HT1080 (cell line): ENCODE measurements at regions not wholly inside any gene's neighbourhood (a gene's known extent, or its start where the extent isn't known, plus 50 kb on each side); places are given as distances from the start of the nearest gene placed in this dataset.
A peak's percentile ranks its signal among the peaks of the same experiment; 100 is the strongest.

Experiments
- DNase-seq: peaks from one replicate; pipeline ENCODE4 v3.0.0-alpha.2; 2015; ENCODE audit warnings: low read depth

DNA sequence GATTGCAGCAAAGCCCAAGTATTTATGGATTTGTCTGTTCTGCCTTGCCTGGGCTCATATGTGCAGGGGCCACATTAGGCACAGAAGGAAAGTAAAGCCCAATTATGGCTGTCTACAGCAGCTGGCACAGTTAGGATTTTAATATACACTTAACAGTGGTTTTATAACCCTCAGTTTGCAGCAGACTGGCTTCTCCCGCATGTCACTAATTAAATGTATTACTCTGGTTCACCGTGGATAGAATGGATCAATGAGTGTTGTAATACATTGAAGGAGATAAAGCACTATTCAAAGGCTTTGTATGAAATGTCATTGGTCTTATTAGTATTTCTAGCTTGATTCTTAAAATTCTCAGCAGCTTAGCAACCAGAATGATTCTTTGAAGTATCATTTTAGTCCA, 320.2 kb downstream of the KCNS3 start:
- DNase-seq, result no peak

DNA sequence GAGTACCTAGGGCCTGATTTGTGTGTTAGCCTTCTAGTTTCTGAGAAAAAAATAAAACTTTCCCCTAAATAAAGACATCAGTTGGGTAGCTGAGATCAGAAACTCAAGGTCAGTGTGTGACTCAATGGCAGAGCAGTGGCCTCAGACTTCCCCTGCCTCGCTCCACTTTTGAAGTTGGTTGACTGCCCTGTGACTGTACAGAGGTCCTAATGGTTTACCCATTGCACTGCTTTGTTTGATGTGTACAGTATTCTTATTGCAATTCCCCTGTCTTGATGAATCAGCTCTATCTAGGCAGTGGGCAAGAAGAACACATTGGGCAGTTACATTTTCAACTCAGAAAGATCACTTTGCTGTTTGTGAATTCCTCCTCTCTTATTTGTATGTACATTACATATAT, 315.7 kb downstream of the KCNS3 start:
- peak; percentile 8 for DNase-seq

DNA sequence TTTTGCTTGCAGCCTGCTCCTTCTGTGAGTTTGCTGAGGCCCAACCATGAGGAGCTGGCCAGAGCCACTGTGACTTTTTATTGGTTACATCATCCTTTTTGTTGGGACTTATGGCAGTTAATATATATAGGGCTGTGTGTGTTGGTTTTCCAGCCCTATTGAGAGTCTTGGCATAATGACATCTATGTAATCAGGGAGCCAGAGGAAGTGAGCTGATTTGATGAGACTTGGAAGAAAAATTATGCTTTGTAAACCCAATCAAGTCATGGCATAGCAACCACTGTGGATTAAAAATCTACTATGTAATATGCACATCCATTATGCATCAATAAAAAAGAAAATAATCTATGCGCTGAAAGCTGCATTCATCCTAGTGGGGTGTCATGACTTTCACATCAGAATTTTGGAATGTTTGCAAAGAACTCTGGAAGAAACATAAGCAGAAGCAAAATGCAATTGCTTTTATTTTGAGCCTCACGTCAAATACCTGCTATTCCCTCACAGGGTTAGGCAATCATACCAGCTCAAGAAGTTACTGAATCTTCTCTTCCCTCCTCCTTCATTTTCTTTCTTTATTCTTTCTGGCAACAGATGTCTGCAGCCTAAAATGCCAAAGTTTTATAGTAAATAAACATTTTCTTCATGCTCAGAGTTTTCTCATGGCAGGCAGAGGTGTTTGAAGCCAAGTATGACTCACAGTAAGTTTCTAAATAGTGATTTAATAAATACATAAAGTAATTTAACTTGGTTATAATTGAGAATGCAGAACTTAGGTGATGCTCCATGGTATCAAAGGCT, 308.5 kb downstream of the KCNS3 start:
- DNase-seq, result no peak

DNA sequence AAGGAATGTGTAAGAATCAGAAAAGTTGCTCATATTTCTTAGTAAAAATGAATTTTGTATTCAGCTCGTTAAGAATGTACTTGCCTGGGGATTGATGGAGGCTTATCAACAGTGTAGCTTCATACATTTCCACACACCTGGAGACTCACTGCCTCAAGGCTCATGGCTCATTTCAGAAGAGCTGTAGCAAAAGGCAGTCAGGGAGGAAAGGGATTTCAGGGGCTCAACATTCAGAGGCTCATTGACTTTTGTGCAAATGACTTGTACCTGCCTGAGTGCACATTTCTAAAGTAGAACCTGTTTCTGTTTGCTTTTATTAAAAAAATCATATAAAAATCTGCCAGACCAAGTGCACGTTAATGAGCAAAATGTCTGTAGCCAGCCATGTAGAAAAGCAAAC, 304.4 kb downstream of the KCNS3 start:
- DNase-seq, result no peak

DNA sequence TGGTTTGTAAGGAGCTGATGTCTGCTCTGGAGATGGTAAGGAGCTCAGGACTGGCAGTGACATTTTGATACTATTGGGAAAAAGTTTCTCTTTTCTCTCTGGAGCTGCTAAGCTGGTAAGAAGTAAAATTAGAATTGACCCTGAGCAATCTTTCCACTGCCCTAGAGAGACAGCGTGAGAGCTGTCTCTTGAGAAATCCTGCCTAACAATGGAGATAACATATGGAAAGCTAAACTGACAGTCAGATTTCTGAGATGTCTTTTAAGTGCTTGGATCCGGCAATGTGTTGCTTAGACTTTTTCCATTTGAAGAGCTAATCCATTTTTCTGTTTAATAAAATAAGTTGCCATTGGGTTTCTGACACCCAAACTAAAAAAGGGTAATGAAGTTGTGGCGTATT, 302.4 kb downstream of the KCNS3 start:
- no peak for DNase-seq

DNA sequence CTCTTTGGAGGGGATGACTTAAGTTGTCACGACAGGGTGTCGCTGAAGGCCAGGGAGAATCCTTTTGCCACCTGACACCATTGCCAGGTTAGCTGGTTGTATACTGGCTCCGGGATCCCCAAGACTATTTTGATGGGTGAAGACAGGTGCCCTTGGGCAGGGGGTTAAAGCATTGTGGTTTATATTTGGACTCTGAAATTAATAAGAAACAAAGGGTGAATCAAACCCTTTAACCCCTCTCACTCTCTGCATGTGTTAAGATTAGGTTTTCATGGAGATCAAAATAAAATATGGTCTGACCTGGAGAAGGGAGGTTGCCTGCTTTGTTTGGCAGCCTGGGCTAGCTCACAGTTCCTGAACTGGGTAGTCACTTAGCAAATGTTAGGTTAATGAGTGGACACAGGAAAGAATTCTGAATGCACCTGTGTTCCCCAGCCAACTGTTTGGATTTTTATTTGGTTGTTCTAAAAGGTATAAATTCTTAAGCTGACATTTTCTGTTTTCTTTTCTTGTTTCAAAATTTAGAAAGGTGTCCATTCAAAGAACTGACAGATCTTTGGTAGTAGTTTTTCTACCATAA, 301.7 kb downstream of the KCNS3 start:
- DNase-seq, result no peak

DNA sequence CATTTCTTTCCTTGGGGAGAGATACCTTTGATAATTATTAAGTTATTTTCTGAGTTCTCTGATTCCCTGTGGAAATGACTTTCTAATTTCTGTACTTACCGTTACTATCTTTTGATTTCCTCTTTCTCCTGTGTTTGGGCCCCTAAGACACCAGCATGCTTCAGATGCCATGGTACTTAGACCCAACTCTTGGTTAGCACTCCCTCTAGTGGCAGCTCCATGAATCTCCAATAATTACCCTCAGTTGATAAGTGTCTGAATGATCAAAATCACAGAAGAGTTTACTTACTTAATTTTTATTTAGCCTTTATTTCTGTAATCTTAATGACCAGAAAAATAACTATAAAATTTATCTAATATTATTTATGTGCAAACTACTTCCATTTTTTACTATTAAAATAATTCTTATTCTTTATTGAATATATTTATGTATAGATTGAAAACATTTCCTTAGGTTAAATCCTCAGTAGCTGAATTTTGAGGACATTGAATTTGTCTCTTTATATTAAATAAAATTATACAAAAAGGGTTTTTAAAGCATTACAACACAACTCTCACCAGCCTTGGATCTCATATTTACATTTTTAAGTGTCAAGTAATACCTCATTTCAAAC, 300.4 kb downstream of the KCNS3 start:
- DNase-seq, result peak; percentile 43

DNA sequence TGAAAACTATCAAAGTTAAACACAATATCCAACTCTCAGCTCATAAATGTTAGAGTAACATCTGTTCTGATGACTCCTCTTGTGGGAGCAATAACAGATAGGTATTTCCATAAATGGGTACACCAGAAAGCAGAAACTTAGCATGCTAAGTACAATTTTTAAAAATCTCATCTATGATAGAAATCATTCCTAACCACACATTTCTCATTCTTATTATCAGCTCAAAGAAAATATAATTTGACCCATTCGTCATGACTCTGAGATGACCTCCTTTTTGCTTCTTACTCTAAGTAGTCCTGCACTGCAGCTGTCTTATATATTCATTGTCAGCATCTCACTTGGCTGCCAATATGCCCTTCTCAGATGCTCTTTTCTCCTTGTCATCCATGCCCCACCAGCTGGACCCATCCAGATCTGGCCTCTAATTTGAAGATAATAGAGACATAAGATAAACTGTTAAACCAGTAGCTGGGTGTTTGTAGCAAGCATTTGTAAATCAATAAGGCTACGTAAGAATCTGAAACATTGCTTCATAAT, 298.3 kb downstream of the KCNS3 start:
- DNase-seq, result no peak

DNA sequence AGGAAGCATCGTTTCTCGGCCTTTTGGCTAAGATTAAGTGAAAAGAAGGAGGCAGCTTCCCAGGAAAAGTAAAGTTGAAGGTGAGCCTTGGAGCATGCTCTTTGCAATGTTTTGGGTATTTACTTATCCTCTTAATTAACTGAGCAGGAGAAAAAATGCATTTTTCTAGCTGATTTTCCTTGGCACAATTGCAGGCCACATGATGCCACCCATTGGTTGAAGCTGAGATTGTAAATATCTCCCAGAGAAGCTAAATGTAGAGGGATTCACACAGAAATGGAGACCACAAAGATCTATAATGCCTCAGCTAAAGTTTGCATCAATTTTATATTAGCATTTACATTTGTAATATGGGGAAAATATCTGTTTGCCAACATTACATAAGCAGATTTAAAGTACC, 294.1 kb downstream of the KCNS3 start:
- no peak for DNase-seq

DNA sequence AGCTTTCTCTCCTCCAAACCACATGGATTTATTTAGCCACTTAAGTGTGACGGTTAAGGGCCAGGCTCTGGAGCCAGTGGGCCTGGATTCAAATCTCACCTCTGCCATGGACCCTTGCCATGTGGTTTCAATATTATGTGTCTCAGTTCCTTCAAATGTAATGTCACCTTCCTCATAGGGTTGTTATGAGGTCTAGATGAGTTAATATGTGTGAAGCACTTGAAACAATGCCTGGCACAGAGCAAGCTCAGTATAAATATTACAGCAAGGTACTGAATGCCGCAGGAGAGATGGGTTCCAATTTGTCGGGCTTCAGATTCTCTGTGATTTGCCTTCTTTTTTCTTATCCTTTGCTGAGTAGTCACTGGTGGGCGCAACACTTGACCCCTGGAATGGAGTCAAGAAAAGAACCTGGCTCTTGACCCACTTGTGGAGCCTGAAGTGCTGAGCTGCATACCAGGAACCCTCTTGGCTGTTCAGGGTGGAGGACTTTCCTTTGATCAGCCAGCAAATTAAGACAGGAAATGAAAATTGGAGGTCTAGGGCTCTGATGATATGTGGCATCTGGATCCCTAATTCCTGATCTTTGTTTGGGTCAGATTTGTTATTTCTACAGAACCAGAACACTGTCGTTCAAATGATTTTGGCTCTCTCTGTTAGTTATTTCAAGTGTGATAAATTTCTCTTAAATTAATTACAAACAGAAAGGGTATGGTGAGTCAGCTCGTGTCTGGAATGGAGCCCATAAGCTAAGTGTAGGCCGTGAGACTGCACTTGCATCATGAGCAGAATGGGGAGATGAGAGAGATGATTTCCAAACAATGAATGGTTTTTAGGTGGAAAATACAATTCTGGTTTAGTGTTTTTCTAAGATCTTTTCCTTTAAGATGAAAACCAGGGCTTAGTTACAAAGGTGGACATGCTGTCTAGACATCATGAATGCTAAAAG, 293.0 kb downstream of the KCNS3 start:
- DNase-seq, result peak; percentile 6

DNA sequence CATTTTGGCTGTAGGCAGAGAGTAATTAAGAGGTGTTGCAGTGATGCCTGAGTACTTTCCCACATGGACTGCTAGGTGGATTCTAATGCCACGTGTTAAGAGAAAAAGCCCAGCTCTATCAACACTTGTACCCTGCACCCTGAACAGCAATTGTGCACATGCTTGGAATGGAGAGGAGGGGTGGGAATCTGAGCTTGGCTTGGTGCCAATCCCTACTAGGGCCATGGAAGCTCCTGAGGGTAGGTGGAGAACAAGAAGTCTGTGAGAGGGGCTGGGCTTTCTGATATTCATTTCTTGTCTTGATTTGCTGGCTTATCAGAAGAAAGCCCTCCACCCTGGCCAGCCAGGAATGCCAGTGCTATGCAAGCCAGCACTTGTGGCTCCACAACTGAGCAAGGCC, 292.2 kb downstream of the KCNS3 start:
- DNase-seq, result no peak

DNA sequence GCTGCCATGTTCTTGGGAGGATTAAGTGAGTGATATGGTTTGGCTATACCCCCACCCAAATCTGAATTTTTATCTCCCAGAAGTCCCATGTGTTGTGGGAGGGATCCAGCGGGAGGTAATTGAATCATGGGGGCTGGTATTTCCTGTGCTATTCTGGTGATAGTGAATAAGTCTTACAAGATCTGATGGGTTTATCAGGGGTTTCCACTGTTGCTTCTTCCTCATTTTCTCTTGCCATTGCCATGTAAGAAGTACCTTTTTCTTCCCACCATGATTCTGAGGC, 291.4 kb downstream of the KCNS3 start:
- DNase-seq, result peak; percentile 13

DNA sequence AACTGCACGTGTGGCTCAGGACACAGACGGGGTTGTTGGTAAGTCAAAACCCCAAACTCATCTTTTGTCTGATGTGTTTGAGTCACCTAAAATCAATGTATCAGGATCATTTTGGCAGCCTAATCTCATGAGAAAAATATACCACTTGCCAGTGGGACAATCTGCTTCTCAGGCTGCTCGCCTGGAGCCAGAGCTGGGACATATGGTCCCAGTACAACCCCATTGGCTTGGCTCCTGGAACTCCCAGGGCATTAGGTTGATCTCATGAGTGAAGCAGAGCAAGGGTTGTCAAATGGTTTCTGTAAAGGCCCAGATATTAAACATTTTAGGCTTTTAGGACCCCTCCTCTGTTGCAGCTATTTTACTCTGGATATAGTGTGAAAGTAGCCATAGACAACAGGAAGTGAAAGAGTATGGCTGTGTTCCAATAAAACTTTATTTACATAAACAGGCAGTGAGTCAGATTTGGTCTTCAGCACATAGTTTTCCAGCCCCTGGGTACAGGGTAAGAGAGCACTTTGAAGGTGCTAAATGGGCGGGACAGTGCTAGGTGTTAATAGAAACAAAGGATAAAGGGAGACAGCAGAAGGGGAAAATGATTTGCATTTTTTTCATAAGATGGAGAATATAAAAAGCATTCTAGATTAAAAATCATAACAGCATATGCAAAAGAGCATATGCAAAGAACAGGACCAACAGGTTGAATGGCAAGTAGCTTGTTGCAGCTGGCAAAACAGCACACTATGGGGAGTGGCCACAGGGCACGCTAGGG, 290.8 kb downstream of the KCNS3 start:
- DNase-seq, result peak; percentile 23

DNA sequence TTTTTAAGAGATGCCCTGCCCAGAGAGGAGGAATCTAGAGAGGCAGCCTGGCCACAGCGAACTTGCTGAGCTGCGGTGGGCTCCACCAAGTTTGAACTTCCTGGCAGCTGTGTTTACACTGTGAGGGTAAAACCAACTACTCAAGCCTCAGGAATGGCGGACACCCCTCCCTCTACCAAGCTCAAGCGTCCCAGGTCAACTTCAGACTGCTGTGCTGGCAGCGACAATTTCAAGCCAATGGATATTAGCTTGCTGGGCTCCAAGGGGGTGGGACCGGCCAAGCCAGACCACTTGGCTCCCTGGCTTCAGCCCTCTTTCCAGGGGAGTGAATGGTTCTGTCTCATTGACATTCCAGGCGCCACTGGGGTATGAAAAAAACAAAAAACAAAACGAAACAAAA, 289.4 kb downstream of the KCNS3 start:
- DNase-seq, result peak; percentile 60

DNA sequence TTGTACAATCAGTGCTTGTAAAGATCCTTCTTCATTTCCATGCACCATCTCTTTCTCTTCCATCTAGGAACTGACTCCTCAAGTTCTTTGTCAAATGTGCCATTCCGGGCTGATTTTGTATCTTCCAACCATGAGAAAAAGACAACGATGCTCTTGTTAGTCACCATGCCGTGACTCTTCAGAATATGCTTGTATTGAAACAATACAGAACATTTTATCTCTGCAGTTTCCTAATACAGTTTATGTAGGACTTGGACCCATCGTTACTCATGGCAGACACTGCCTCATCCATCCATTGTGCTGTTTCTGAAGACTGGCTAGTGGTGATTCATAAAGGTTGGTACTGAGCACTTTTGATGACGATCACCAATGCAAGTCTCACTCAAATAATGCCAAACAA, 283.2 kb downstream of the KCNS3 start:
- no peak for DNase-seq

DNA sequence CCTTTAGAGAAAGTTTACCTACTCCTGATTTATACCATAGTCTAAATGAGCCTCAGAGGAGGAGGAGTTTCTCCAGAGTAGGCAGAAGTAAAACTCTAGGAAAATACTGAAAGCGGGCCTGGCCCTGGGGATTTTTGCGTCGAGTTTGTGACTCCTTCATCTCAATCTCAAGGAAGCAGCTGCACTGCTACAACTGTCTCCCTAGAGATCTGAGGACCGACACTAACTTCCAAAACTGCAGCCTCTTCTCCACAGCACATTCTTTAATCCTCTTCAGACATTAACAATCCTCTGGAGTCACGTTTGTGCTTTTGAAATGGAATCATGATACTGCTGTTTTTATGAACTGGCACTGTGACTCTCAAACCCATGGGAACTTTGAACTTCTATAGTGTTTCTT, 281.4 kb downstream of the KCNS3 start:
- DNase-seq, result no peak

DNA sequence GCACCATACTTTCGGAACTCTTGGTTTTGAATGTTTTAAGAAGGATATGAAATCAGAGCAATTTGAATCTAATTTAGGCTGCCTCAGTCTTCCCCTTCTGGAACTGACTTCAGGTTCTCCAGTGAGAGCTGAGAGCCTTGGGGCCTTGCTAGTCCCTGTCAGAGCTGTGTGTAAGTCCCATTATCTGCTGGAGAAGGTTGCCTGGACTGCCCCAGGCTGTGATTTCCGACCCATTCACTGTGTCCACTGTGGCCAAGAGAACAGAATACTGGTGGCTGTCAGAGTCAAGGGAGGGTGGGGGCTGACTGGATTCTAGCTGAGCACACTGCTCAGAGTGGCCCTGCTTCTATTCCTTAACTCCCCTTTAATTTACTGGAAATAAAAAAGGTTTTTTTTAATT, 278.0 kb downstream of the KCNS3 start:
- no peak for DNase-seq

DNA sequence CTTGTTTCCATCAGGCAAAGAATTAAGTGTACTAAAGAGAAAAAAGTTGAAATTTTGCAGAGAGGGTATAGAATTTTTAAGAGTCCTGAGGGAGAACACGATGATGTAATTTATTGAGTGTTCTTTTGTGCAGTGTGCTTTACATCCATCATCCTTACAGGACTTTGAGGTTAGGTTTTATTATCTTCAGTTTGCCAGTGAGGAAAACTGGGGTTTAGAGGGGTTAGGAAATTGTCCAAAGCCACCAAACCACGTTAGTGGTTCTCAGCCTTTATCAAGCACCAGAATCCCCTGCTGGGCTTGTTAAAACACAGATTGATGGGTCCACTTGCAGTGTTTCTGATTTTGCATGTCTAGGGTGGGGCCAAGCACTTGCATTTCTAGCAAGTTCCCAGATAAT, 277.5 kb downstream of the KCNS3 start:
- no peak for DNase-seq

DNA sequence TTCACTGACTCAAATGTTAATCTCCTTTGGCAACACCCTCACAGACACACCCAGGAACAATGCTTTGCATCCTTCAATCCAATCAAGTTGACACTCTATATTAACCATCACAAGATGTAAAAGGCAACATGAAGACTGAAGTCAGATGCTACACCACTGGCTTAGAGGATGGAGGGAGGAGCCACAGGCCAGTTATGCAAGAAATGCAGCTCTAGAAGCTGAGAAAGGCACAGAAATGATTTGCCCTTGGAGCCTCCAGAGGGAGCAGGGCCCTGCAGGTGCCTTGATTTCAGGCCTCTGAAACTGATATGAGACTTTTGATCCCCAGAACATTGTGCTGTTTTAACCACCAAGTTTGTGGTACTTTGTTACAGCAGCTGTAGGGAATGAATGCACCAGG, 276.3 kb downstream of the KCNS3 start:
- DNase-seq, result peak; percentile 58

DNA sequence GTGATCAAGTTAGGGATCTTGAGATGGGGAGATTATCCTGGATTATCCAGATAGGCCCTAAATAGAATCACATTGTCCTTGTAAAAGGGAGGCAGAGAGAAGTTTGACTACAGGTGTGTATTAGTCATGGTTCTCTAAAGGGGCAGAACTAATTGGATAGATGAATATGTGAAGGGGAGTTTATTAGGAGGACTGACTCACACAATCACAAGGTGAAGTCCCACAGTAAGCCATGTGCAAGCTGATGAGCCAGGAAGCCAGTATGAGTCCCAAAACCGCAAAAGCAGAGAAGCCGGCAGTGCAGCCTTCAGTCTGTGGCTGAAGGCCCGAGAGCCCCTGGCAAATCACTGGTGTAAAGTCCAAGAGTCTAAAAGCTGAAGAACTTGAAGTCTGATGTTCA, 275.8 kb downstream of the KCNS3 start:
- DNase-seq, result peak; percentile 94

DNA sequence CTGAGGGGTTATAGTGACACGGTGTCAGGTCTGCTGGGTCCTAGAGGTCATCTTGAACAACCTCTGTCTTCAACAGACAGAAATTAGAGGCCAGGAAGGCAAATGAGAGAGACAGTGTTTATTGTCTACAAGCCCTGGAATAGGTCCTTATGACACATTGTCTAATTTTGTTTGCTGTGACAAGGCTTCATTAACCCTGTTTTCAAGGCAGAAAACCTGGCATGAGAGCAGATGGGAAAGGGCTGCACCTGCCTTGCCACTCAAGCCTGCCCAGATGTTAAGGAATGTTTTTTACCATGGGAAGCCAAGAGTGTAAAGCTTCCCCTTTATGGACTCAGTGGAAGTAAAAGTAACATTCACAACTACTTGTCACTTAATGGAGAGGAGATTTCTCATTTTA, 275.3 kb downstream of the KCNS3 start:
- DNase-seq, result no peak
